ENCODE measurements at regions not wholly inside any gene's neighbourhood (a gene's known extent, or its start where the extent isn't known, plus 50 kb on each side); places are given as distances from the start of the nearest gene placed in this dataset.

DNA sequence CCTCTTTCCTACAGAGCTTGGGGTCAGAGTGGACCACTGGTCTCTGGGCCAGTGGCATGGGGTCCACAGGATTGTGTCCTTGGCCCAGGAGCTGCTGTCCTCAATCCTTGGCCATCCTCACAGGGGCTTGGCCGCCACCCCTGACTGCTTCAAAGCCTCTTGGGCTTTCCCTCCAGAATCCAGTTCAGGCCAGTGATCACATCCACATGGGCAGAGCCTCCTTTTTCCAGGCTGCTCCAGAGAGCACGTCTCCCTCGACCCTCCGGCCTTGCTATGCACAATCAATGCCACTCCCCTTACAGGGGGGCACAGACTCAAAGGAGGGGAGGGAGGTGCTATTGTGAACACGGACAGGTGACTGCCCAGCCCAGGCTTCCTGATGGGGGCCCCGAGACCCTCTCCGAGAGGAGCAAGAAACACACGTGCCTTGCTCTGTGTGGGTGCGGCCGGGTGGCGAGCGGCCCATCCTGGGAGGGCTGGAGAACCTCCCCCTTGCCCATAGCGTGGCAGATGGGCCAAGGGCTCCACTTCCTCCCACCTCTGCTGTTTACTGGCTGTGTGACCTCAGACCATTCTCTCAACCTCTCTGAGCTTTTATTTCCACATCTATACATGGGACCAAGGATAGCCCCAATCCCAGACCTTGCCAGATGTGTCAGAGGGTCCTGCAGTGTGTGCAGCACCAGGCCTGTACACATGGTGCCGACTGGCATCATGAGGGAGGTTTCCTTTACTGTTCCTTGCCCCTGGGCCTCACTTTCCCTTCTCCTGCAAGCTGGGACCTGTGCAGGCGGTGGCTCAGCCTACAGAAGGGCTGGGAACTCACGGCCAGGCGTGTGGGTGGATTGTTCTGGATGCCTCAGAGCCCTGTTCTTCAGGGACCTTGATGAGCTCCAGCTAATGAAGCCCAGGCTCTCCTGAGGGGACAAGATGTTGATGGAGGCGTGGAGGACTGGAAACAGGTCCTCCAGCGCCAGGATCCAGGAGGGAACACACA, 229.0 kb upstream of the GSE1 start:
- no peak overlapping the region for H3K4me3 ChIP-seq (ENCODE audit: low read depth, low read length)
- TF ChIP-seq, protein P1, sequence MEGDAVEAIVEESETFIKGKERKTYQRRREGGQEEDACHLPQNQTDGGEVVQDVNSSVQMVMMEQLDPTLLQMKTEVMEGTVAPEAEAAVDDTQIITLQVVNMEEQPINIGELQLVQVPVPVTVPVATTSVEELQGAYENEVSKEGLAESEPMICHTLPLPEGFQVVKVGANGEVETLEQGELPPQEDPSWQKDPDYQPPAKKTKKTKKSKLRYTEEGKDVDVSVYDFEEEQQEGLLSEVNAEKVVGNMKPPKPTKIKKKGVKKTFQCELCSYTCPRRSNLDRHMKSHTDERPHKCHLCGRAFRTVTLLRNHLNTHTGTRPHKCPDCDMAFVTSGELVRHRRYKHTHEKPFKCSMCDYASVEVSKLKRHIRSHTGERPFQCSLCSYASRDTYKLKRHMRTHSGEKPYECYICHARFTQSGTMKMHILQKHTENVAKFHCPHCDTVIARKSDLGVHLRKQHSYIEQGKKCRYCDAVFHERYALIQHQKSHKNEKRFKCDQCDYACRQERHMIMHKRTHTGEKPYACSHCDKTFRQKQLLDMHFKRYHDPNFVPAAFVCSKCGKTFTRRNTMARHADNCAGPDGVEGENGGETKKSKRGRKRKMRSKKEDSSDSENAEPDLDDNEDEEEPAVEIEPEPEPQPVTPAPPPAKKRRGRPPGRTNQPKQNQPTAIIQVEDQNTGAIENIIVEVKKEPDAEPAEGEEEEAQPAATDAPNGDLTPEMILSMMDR (IDR thresholded peaks at IDR 0.05; ENCODE audit: borderline replicate concordance, insufficient read depth, low read depth, low read length), result no peak

DNA sequence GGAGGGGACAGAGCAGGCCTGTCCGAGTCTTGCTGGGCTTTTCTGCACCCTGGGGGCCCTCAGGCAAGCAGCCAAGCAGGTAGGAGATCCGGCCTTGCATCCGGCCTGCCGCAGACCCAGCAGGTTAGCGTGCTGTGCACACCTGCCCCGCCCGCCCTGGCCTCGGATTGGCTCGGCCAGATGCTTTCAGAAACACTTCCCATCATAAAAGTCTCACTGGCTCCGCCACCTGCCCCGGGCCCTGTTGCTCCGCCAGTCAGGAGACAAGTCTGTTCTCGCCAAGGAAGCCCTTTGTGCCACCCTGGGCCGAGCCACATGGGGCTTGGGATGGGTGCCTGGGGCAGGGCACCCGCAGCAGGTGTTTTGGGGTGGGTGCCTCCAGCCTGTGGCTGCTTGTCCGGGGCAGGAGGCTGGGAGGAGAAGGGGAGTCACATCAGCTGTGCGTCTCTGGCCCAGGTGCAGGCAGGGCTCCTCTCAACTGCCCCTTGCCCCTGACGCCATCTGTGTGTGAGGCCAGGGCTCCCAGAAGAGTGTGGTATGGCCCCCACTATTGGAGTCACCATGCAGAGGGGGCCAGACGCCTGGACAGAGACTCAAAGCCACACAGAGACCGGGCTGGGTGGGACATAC, 228.2 kb upstream of the GSE1 start:
- TF ChIP-seq, protein P1 (IDR thresholded peaks at IDR 0.05; ENCODE audit: borderline replicate concordance, insufficient read depth, low read depth, low read length), result no peak
- no peak overlapping the region for H3K4me3 ChIP-seq (ENCODE audit: low read depth, low read length)

DNA sequence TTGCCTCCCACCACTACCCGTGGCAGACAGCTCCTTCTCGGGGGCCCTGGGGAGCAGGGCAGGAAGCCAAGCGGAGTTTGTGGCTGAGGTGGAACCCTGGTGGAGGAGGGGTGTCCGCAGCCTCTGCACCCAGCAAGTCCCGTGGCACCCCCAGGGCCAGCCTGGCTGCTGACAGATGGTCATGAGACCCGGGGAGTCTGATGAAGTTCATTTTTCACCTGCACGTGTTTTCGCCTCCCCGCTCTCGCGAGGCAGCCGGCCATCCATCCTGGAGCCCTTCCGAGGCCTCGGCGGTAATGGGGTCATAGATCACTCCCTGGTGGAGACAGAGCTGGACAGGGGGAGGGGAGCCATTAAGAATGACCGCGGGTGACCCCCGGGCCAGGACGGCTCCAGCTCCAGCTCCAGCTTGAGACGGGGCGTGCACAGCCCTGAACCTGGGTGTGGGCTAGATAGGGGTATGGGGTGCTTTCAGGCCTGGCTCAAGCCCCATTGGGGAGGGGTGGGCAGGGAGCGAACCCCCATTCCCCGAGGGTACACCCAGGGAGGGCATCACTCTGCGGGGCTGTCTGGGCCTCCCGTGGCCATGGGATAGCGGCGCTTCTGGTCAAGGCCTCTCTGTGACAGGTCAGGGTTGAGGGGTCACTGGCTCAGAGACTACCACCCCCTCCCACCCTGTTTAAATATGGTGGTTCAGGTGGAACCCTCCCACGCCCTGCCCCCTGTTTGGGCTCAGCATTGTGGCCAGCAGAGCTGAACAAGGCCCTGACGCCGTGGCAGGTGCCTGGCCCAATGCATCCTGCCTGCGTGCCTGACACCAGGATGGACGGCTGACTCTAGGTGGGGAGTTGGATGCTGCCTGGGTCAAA, 227.4 kb upstream of the GSE1 start:
- TF ChIP-seq, protein P1 (IDR thresholded peaks at IDR 0.05; ENCODE audit: borderline replicate concordance, insufficient read depth, low read depth, low read length), result no peak
- no peak overlapping the region for H3K4me3 ChIP-seq (ENCODE audit: low read depth, low read length)

DNA sequence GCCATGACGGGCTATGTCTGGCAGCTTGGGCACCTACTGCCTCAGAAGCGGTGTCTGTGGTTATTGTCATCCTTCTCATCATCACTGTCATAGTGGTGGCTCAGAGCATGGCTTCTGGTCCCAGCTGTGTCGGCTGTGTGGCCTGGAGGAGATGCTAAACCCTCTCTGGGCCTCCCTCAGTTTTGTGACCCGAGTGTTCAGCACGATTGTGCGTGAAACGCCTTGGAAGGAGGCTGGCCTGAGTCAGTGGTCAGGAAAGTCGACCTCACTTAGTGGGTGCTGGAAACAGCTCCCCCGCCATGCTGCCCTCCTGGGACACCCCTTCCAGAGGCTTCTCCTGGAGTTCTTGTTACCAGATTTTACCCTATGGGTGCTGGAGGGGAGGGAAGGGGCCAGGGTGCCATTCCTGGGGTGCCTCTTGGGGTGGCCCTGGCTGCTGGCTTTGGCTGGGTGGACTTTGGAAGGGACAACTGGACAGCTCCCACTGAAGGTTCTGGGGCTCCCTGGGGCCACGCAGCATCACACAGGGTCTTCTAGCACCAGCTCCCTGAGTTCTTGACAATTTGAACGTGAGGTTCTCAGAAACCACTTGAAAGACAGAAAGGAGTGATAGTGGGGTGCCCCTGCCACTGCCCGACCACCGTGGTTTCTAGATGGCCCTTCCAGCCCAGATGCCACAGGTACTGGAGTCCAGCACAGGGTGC, 226.5 kb upstream of the GSE1 start:
- TF ChIP-seq, protein P1 (IDR thresholded peaks at IDR 0.05; ENCODE audit: borderline replicate concordance, insufficient read depth, low read depth, low read length), result no peak
- no peak overlapping the region for H3K4me3 ChIP-seq (ENCODE audit: low read depth, low read length)

DNA sequence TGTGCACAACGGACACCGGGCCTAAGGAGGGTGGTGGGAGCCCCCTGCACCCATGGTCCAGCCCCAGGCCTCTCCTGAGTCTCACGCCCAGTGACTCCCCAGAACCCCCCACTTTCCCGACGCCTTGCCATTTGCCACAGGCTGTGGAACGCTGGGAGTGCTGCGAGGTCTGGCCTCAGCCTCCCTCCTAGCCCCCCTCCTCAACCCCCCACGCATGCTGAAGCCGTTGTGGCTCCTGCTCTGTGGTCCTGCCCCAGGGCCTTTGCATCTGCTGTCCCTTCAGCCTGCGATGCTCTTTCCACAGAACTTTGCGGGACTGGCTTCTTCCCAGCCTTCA, 226.0 kb upstream of the GSE1 start:
- no peak overlapping the region for H3K4me3 ChIP-seq (ENCODE audit: low read depth, low read length)
- TF ChIP-seq, protein P1 (IDR thresholded peaks at IDR 0.05; ENCODE audit: borderline replicate concordance, insufficient read depth, low read depth, low read length), result no peak

DNA sequence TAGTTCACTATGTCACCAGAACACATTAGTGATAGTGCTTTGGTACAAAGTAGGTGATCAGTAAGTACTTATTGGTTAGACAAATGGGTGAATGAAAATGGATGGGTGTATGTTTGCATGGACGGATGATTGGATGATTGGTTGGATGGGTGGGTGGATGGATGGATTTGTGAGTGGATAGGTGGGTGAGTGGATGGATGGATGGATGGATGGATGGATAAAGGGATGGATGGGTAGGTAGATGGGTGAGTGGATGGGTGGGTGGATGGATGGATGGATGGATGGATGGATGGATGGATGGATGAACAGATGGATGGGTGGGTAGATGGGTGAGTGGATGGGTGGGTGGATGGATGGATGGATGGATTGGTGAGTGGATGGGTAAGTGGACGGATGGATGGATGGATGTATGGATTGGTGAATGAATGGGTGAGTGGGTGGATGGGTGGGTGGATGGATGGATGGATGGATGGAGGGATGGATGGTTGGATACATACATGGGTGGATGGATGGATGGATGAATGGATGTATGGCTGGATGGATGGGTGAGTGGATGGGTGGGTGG, 225.3 kb upstream of the GSE1 start:
- no peak overlapping the region for H3K4me3 ChIP-seq (ENCODE audit: low read depth, low read length)
- TF ChIP-seq, protein P1 (IDR thresholded peaks at IDR 0.05; ENCODE audit: borderline replicate concordance, insufficient read depth, low read depth, low read length), result no peak

All from GM12875 (cell line).